Stomach (tissue), 4 donors: ENCODE measurements at regions not wholly inside any gene's neighbourhood (a gene's known extent, or its start where the extent isn't known, plus 50 kb on each side); places are given as distances from the start of the nearest gene placed in this dataset.

Experiments
- CTCF ChIP-seq, 7 experiments: fragments of 450-650 bp in 4 of 7; fragments of 200-600 bp in 3 of 7; sonication (generic) in 3 of 7; IDR thresholded peaks; one replicate each; pipeline ENCODE4 v1.5.1; 2016 to 2019; ENCODE audit warnings: antibody characterized with exemption in 7 of 7, control low read depth in 2 of 7, mild to moderate bottlenecking in 1 of 7
- EP300 ChIP-seq: sonication (generic); formaldehyde crosslinking; IDR thresholded peaks from one replicate; pipeline ENCODE4 v1.6.1; 2017; ENCODE audit warnings: antibody characterized with exemption

GRCh38 chr18:10235661-10235952, 218.8 kb upstream of the APCDD1 start:
- TF ChIP-seq EP300 (no peak), CTCF (IDR thresholded peaks at IDR 0.05) (no peak)
